ENCODE measurements at regions not wholly inside any gene's neighbourhood (a gene's known extent, or its start where the extent isn't known, plus 50 kb on each side); places are given as distances from the start of the nearest gene placed in this dataset.

GRCh38 chr20:7696311-7696710, 243.9 kb downstream of the HAO1 start:
- no peaks in the 10 kb centered on the region for H3K27me3 Mint-ChIP-seq
- Histone ChIP-seq H3K9me3 (ENCODE audit: control insufficient read depth in 1 of 2, low read length in 2 of 2) (peaks cover 0 to 3% of the 10 kb centered on the region in 2 donors), H3K4me3 (ENCODE audit: low read length in 2 of 2) (no peak overlapping the region), H3K27me3 (ENCODE audit: insufficient read depth, low read length) (no peaks in the 10 kb centered on the region), H3K4me1 (ENCODE audit: insufficient read depth, low read length) (no peaks in the 10 kb centered on the region), H3K27ac (ENCODE audit: low read depth, low read length) (no peak overlapping the region), H3K36me3 (ENCODE audit: insufficient read depth, low read length) (no peaks in the 10 kb centered on the region)
- no peak for DNase-seq
- H3K27ac Mint-ChIP-seq: no peak overlapping the region
- intact Hi-C loops (cut with micrococcal nuclease): no loop called here
- no peaks in the 10 kb centered on the region for H3K36me3 Mint-ChIP-seq
- no peak overlapping the region for H3K4me3 Mint-ChIP-seq
- no peaks in the 10 kb centered on the region for H3K4me1 Mint-ChIP-seq
- ChIA-PET POLR2A (ENCODE audit: partially characterized antibody) (no interaction called here), CTCF (ENCODE audit: partially characterized antibody) (no interaction called here)
- peaks cover 0 to 8% (median 4%) of the 10 kb centered on the region in 8 donors for H3K9me3 Mint-ChIP-seq

- ChIA-PET CTCF (ENCODE audit: partially characterized antibody) (no interaction called here), POLR2A (ENCODE audit: partially characterized antibody) (no interaction called here)
- intact Hi-C loops (cut with micrococcal nuclease): no loop called here
- Histone ChIP-seq H3K4me1 (ENCODE audit: insufficient read depth, low read length) (no peaks in the 10 kb centered on the region), H3K9me3 (ENCODE audit: control insufficient read depth in 1 of 2, low read length in 2 of 2) (peaks cover 0 to 3% of the 10 kb centered on the region in 2 donors), H3K27me3 (ENCODE audit: insufficient read depth, low read length) (no peaks in the 10 kb centered on the region), H3K4me3 (ENCODE audit: low read length in 2 of 2) (no peak overlapping the region), H3K36me3 (ENCODE audit: insufficient read depth, low read length) (no peaks in the 10 kb centered on the region), H3K27ac (ENCODE audit: low read depth, low read length) (no peak overlapping the region)
- H3K27me3 Mint-ChIP-seq: peaks cover 0 to 3% of the 10 kb centered on the region in 2 donors
- H3K36me3 Mint-ChIP-seq: no peaks in the 10 kb centered on the region
- DNase-seq: no peak
- no peak overlapping the region for H3K4me3 Mint-ChIP-seq
- H3K4me1 Mint-ChIP-seq: no peaks in the 10 kb centered on the region
- peaks cover under 1 to 12% (median 7%) of the 10 kb centered on the region in 8 donors for H3K9me3 Mint-ChIP-seq
- H3K27ac Mint-ChIP-seq: no peak overlapping the region
These were observed 238.1 kb downstream of the HAO1 start for GRCh38 chr20:7702141-7702540.

DNA sequence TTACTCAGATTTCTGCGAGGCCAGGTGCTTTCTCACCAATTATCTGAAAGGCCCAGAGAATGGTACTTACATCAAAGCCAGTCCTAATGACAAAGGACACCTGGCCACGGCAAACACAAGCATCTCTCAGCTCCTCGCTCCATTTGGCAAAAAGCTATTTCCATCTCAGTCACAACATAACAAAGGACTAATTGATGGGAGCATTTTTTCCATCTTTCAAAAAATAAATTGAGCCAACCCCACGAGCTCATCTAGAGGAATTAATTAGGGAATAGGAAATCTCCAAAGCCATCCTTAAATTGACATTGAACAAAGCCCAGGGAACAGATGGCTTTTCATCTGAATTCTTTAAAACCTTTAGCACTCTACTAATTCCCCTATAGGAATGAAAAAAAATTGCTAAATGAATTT, 236.7 kb downstream of the HAO1 start:
- Histone ChIP-seq H3K27ac (ENCODE audit: low read depth, low read length) (no peak overlapping the region), H3K4me1 (ENCODE audit: insufficient read depth, low read length) (no peaks in the 10 kb centered on the region), H3K36me3 (ENCODE audit: insufficient read depth, low read length) (no peaks in the 10 kb centered on the region), H3K4me3 (ENCODE audit: low read length in 2 of 2) (no peak overlapping the region), H3K9me3 (ENCODE audit: control insufficient read depth in 1 of 2, low read length in 2 of 2) (peaks cover 0 to 3% of the 10 kb centered on the region in 2 donors), H3K27me3 (ENCODE audit: insufficient read depth, low read length) (no peaks in the 10 kb centered on the region)
- Mint-ChIP-seq H3K27me3 (peaks cover 0 to 3% of the 10 kb centered on the region in 2 donors), H3K36me3 (no peaks in the 10 kb centered on the region), H3K4me3 (no peak overlapping the region), H3K4me1 (no peaks in the 10 kb centered on the region), H3K9me3 (peaks cover 0 to 11% (median 6%) of the 10 kb centered on the region in 8 donors), H3K27ac (no peak overlapping the region)
- intact Hi-C loops (cut with micrococcal nuclease): no loop called here
- ChIA-PET POLR2A (ENCODE audit: partially characterized antibody) (no interaction called here), CTCF (ENCODE audit: partially characterized antibody) (no interaction called here)
- no peak for DNase-seq

DNA sequence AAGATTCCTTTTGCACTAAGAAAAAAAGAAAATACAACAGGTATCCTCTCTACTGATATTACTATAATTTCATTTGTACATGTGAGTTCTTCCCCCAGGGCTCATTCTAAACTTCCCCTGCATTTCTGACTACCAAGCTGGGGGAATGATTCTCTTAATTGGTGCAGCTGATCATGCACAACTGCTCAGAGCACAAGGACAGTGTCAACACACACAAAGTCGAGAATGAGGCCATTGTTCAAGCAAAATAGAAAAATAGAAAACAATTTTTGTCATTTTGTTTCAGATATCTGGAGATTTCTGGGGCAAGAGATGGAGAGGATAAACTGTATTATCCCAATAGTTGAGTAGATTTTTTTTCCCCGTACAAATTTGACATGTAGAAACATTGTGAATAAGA, 236.3 kb downstream of the HAO1 start:
- POLR2A ChIA-PET (ENCODE audit: partially characterized antibody): no interaction called here
- Mint-ChIP-seq H3K27ac (no peak overlapping the region), H3K9me3 (peaks cover 0 to 11% (median 6%) of the 10 kb centered on the region in 8 donors), H3K4me1 (no peaks in the 10 kb centered on the region), H3K4me3 (no peak overlapping the region), H3K27me3 (peaks cover 0 to 3% of the 10 kb centered on the region in 2 donors), H3K36me3 (no peaks in the 10 kb centered on the region)
- CTCF ChIA-PET (ENCODE audit: partially characterized antibody): no interaction called here
- no peak for DNase-seq
- intact Hi-C loops (cut with micrococcal nuclease): no loop called here
- no peak overlapping the region for H3K27ac ChIP-seq (ENCODE audit: low read depth, low read length)
- no peaks in the 10 kb centered on the region for H3K36me3 ChIP-seq (ENCODE audit: insufficient read depth, low read length)
- H3K9me3 ChIP-seq (ENCODE audit: control insufficient read depth in 1 of 2, low read length in 2 of 2): peaks cover 0 to 3% of the 10 kb centered on the region in 2 donors
- H3K4me3 ChIP-seq (ENCODE audit: low read length in 2 of 2): no peak overlapping the region
- no peaks in the 10 kb centered on the region for H3K27me3 ChIP-seq (ENCODE audit: insufficient read depth, low read length)
- no peaks in the 10 kb centered on the region for H3K4me1 ChIP-seq (ENCODE audit: insufficient read depth, low read length)

DNA sequence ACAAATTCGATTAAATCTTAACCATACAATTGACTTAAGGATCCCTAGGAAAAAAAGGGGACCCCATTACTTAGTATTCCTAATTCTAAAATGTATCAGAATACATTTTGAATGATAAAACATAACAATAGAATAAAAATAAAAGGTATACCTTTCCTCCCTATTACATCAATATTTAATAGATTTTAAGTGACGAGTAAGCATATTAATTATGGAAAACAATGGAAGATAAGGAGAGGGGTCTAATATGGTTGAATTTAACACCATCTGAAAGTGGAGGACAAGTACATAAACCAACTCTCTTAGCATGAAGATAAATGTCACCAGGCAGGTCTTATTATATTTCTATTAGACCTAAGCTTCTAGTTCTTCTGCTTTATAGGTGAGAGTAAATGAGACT, 232.1 kb downstream of the HAO1 start:
- no peak for DNase-seq
- intact Hi-C loops (cut with micrococcal nuclease): no loop called here
- Histone ChIP-seq H3K4me1 (ENCODE audit: insufficient read depth, low read length) (no peaks in the 10 kb centered on the region), H3K4me3 (ENCODE audit: low read length in 2 of 2) (no peak overlapping the region), H3K9me3 (ENCODE audit: control insufficient read depth in 1 of 2, low read length in 2 of 2) (no peaks in the 10 kb centered on the region), H3K27ac (ENCODE audit: low read depth, low read length) (no peak overlapping the region), H3K27me3 (ENCODE audit: insufficient read depth, low read length) (no peaks in the 10 kb centered on the region), H3K36me3 (ENCODE audit: insufficient read depth, low read length) (no peaks in the 10 kb centered on the region)
- H3K27ac Mint-ChIP-seq: no peak overlapping the region
- peaks cover 0 to 3% of the 10 kb centered on the region in 2 donors for H3K27me3 Mint-ChIP-seq
- H3K36me3 Mint-ChIP-seq: no peaks in the 10 kb centered on the region
- ChIA-PET CTCF (ENCODE audit: partially characterized antibody) (no interaction called here), POLR2A (ENCODE audit: partially characterized antibody) (no interaction called here)
- H3K4me3 Mint-ChIP-seq: no peak overlapping the region
- peaks cover 0 to 10% (median 5%) of the 10 kb centered on the region in 8 donors for H3K9me3 Mint-ChIP-seq
- H3K4me1 Mint-ChIP-seq: no peaks in the 10 kb centered on the region

DNA sequence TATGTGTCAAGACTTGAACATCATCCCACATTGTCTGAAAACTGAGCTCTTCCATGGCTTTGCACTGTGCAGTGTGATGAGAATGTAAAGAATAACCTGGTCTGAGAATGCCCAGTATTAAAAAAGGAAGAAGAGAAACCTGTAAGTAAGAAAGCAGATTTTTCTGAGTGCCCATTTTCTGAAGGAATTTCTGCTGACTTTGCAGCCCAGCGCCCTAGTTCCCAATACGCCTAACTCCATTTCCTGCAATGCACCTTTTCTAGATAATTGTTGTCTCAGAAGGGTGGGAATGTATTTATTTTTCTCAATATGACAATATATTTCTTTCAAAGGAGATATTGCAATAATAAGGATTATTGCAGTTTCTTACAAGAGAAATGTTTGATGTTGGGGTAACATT, 231.5 kb downstream of the HAO1 start:
- no peak overlapping the region for H3K27ac ChIP-seq (ENCODE audit: low read depth, low read length)
- no peaks in the 10 kb centered on the region for H3K4me1 ChIP-seq (ENCODE audit: insufficient read depth, low read length)
- ChIA-PET CTCF (ENCODE audit: partially characterized antibody) (no interaction called here), POLR2A (ENCODE audit: partially characterized antibody) (no interaction called here)
- no peak for DNase-seq
- H3K36me3 ChIP-seq (ENCODE audit: insufficient read depth, low read length): no peaks in the 10 kb centered on the region
- H3K4me3 ChIP-seq (ENCODE audit: low read length in 2 of 2): no peak overlapping the region
- Mint-ChIP-seq H3K36me3 (no peaks in the 10 kb centered on the region), H3K27me3 (peaks cover 0 to 3% of the 10 kb centered on the region in 2 donors), H3K4me3 (no peak overlapping the region), H3K4me1 (no peaks in the 10 kb centered on the region), H3K27ac (no peak overlapping the region), H3K9me3 (peaks cover 0 to 10% (median 5%) of the 10 kb centered on the region in 8 donors)
- H3K9me3 ChIP-seq (ENCODE audit: control insufficient read depth in 1 of 2, low read length in 2 of 2): no peaks in the 10 kb centered on the region
- H3K27me3 ChIP-seq (ENCODE audit: insufficient read depth, low read length): no peaks in the 10 kb centered on the region
- intact Hi-C loops (cut with micrococcal nuclease): no loop called here

DNA sequence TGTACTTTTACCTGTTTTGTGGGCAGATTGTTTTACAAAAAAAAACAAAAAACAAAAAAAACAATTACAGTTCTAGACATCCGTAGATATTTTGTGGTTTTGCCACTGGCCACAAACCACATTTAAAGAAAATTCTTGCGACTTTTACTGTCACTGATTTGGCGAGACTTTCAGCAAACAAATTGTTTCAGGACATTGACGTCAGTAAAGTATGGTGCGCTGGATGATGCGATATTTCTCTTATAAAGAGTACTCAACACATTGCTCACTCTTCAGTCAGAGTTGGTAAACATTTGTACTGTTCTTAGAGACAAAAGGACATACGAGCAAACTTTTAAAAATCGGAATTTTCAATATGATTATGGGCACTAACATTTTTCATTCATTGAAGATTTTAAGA, 229.8 kb downstream of the HAO1 start:
- H3K9me3 ChIP-seq (ENCODE audit: control insufficient read depth in 1 of 2, low read length in 2 of 2): no peaks in the 10 kb centered on the region
- ChIA-PET CTCF (ENCODE audit: partially characterized antibody) (no interaction called here), POLR2A (ENCODE audit: partially characterized antibody) (no interaction called here)
- no peaks in the 10 kb centered on the region for H3K36me3 Mint-ChIP-seq
- peaks cover 0 to 7% (median 3%) of the 10 kb centered on the region in 8 donors for H3K9me3 Mint-ChIP-seq
- no peaks in the 10 kb centered on the region for H3K4me1 Mint-ChIP-seq
- no peaks in the 10 kb centered on the region for H3K27me3 ChIP-seq (ENCODE audit: insufficient read depth, low read length)
- no peak overlapping the region for H3K27ac ChIP-seq (ENCODE audit: low read depth, low read length)
- no peaks in the 10 kb centered on the region for H3K36me3 ChIP-seq (ENCODE audit: insufficient read depth, low read length)
- intact Hi-C loops (cut with micrococcal nuclease): no loop called here
- peaks cover 0 to 3% of the 10 kb centered on the region in 2 donors for H3K27me3 Mint-ChIP-seq
- no peak overlapping the region for H3K27ac Mint-ChIP-seq
- H3K4me3 ChIP-seq (ENCODE audit: low read length in 2 of 2): no peak overlapping the region
- no peaks in the 10 kb centered on the region for H3K4me1 ChIP-seq (ENCODE audit: insufficient read depth, low read length)
- H3K4me3 Mint-ChIP-seq: no peak overlapping the region
- peak in 1 of 5 donors; percentile 6 for DNase-seq

DNA sequence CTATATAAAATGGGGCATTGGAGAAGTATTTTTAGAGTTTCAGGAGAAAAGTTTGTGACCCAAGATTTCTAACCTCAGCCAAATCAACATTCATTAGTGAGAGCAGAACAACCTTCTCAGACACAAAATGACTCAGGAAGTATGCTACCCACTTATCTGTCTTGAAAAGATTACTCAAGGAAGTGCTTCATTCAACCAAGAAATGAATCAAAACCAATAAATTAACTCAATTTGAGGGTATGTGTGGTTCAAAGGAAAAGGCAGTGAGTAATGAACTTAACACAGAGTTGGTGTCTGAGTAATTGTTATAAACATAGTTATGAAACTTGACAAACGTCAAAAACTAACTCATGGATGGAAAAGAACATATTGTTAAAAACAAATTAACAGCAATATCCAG, 227.6 kb downstream of the HAO1 start:
- Mint-ChIP-seq H3K27me3 (no peaks in the 10 kb centered on the region), H3K36me3 (no peaks in the 10 kb centered on the region), H3K27ac (no peak overlapping the region), H3K4me1 (no peaks in the 10 kb centered on the region), H3K9me3 (peaks cover 0 to 7% (median 0%) of the 10 kb centered on the region in 8 donors), H3K4me3 (no peak overlapping the region)
- Histone ChIP-seq H3K4me3 (ENCODE audit: low read length in 2 of 2) (no peak overlapping the region), H3K36me3 (ENCODE audit: insufficient read depth, low read length) (no peaks in the 10 kb centered on the region), H3K4me1 (ENCODE audit: insufficient read depth, low read length) (no peaks in the 10 kb centered on the region), H3K27ac (ENCODE audit: low read depth, low read length) (no peak overlapping the region), H3K27me3 (ENCODE audit: insufficient read depth, low read length) (no peaks in the 10 kb centered on the region), H3K9me3 (ENCODE audit: control insufficient read depth in 1 of 2, low read length in 2 of 2) (no peaks in the 10 kb centered on the region)
- DNase-seq: no peak
- intact Hi-C loops (cut with micrococcal nuclease): no loop called here
- ChIA-PET POLR2A (ENCODE audit: partially characterized antibody) (no interaction called here), CTCF (ENCODE audit: partially characterized antibody) (no interaction called here)
